ENCODE measurements at regions not wholly inside any gene's neighbourhood (a gene's known extent, or its start where the extent isn't known, plus 50 kb on each side); places are given as distances from the start of the nearest gene placed in this dataset.
"Not testable (repeated sequence)": the region's sequence is repeated elsewhere in the genome, so short reads cannot be mapped to it uniquely, and the experiment has no call there.

DNA sequence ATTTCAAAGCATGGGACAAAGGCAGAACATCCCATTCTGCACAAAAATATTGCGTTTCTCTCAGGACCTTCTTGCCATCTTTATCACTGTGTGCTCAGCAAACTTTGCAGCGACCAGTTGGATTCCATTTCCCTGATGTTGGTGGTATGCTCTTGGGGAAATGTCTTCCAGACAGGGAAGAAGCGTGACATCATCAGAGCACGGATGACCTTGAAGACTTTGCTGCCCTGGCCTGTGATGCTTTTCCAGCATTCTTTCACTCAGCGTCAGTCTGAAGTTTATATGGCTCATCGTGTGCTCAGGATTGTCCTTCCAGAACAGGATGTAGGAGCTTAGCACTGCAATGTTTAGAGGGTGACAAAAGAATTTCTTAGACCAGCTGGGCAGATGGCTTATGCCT, 131.4 kb upstream of the F3 start:
- no peak for DNase-seq (ENCODE audit: low spot score)
- intact Hi-C loops (cut with micrococcal nuclease), result no loop called here
- Mint-ChIP-seq H3K4me1 (ENCODE audit: low read depth) (no peaks in the 10 kb centered on the region), H3K36me3 (ENCODE audit: low read depth) (no peaks in the 10 kb centered on the region), H3K27me3 (ENCODE audit: insufficient read depth) (no peaks in the 10 kb centered on the region), H3K27ac (no peak overlapping the region), H3K4me3 (no peak overlapping the region), H3K9me3 (no peaks in the 10 kb centered on the region)

DNA sequence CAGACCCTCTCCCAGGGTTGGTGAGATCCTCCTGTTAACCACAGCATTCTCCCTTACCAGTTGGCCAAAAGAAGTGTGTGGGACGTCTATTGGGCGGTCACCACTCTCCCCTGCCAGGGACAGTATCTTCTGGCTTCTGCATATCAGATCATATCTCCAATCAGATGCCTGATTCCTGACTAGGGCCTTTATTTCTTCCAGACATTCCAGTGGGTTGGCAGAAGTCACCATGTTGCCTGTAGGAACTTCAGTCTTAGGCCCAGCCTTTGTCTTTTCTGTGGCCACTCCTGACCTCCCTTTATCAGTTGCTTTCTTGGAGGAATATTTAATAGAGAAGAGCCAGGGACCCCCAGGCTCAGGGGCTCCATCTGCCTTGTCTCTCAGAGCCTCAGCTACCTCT, 130.4 kb upstream of the F3 start:
- no peaks in the 10 kb centered on the region for H3K9me3 Mint-ChIP-seq
- no peaks in the 10 kb centered on the region for H3K36me3 Mint-ChIP-seq (ENCODE audit: low read depth)
- no peak overlapping the region for H3K27ac Mint-ChIP-seq
- no peak overlapping the region for H3K4me3 Mint-ChIP-seq
- DNase-seq (ENCODE audit: low spot score), result no peak
- peaks cover 4% of the 10 kb centered on the region for H3K27me3 Mint-ChIP-seq (ENCODE audit: insufficient read depth)
- no peaks in the 10 kb centered on the region for H3K4me1 Mint-ChIP-seq (ENCODE audit: low read depth)
- intact Hi-C loops (cut with micrococcal nuclease), result no loop called here

DNA sequence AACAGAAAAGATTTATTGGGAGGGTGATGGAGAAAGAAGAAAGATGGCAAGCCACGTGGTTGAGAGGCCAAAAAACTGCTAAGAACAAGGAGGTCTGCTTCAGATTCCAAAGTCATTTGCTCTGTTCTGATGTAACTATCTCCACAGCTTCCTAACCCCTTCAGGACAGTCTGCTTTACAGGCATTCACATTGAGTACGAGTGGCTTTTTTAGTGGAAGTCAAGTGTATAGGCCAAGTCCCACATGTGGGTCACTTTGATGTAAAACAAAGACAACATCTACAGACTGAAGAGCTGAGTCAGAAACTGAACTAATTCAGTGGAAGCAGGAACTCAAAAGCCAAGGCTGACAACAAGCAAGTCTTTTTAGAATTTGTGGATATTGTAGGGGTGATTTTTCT, 128.7 kb upstream of the F3 start:
- no peak overlapping the region for H3K27ac Mint-ChIP-seq
- no peak for DNase-seq (ENCODE audit: low spot score)
- no peaks in the 10 kb centered on the region for H3K36me3 Mint-ChIP-seq (ENCODE audit: low read depth)
- no peak overlapping the region for H3K4me3 Mint-ChIP-seq
- intact Hi-C loops (cut with micrococcal nuclease), result no loop called here
- peaks cover 4% of the 10 kb centered on the region for H3K27me3 Mint-ChIP-seq (ENCODE audit: insufficient read depth)
- no peaks in the 10 kb centered on the region for H3K9me3 Mint-ChIP-seq
- no peaks in the 10 kb centered on the region for H3K4me1 Mint-ChIP-seq (ENCODE audit: low read depth)

DNA sequence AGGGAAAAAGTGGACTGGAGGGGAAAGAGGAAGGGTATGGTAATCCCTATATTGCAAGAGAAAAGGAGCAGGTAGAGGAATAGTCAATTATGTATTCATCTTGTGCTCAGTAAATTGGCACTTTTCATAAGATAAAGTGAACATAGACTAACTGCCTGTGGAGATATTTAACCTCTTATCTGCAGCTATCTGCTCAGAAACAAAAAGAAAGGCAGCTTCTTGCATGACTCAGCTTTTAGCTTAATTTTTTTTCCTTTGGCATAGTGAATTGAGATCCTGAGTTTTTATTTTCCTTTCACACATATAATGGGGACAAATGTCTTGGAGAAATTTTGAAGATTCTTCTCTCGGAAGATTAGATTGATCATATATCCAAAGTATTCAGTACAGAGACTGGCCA, 127.6 kb upstream of the F3 start:
- Mint-ChIP-seq H3K27me3 (ENCODE audit: insufficient read depth) (peaks cover 4% of the 10 kb centered on the region), H3K4me1 (ENCODE audit: low read depth) (no peaks in the 10 kb centered on the region), H3K4me3 (no peak overlapping the region), H3K27ac (no peak overlapping the region), H3K36me3 (ENCODE audit: low read depth) (no peaks in the 10 kb centered on the region), H3K9me3 (no peaks in the 10 kb centered on the region)
- intact Hi-C loops (cut with micrococcal nuclease), result no loop called here
- DNase-seq (ENCODE audit: low spot score), result no peak

DNA sequence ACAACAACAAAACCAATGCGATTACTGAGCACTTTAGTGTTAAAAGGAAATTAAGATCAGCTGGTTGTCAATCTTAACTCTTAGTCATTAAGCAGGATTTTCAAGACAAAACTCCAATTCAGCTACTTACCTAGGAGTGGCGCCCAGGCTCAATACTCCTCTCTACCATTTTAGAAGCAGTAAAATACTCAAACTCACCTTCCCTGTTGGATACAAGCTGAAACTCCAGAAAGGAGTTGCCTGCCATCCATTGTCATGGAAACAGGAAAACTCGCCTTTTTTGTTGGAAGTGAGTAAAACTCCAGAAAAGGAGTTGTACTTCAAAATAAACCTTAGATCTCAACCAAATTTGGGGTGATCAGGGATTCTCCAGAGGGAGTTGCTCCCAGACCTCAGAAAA, 127.0 kb upstream of the F3 start:
- Mint-ChIP-seq H3K36me3 (ENCODE audit: low read depth) (no peaks in the 10 kb centered on the region), H3K9me3 (no peaks in the 10 kb centered on the region), H3K27ac (no peak overlapping the region), H3K27me3 (ENCODE audit: insufficient read depth) (peaks cover 4% of the 10 kb centered on the region), H3K4me1 (ENCODE audit: low read depth) (no peaks in the 10 kb centered on the region), H3K4me3 (no peak overlapping the region)
- intact Hi-C loops (cut with micrococcal nuclease), result no loop called here
- no peak for DNase-seq (ENCODE audit: low spot score)

DNA sequence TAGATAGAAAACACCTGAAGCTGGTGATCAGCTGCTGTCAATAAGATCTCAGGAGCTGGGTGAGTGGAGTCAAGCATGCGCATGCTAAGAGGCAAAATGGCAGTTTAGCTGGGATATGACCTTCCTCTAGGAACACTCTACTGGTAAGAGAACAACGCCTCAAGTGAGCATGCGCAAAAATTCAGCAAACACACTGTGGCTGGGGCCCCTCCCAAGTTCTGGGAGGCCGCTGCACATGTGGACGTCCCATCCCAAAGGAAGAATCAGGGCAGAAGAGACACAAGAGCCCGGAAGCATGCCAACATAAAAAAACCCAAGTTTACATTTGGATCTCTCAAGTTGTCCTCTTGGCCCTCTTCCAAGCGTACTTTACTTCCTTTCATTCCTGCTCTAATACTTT, 126.3 kb upstream of the F3 start:
- no peaks in the 10 kb centered on the region for H3K9me3 Mint-ChIP-seq
- H3K4me3 Mint-ChIP-seq, result no peak overlapping the region
- H3K4me1 Mint-ChIP-seq (ENCODE audit: low read depth), result no peaks in the 10 kb centered on the region
- DNase-seq (ENCODE audit: low spot score), result no peak
- H3K27ac Mint-ChIP-seq, result no peak overlapping the region
- H3K27me3 Mint-ChIP-seq (ENCODE audit: insufficient read depth), result peaks cover 4% of the 10 kb centered on the region
- intact Hi-C loops (cut with micrococcal nuclease), result no loop called here
- H3K36me3 Mint-ChIP-seq (ENCODE audit: low read depth), result no peaks in the 10 kb centered on the region

DNA sequence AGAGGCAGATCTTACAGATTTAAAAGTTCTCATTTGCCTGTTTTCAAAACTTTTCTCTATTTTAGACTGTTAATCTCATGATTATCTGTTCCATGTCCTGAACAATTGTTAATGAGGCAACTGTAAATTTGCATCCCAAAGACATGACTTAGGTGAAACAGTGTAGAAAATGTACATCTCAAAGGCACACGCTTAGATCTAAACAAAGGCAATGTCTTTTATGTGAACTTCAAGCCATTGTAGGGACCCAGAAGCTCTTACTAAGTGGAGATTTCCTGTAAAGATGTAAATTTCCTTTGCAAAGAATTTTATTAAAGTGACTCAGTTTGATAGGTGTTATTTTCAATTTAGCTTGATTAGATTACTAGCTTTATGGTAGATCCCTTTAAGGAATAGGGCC, 125.2 kb upstream of the F3 start:
- H3K27me3 Mint-ChIP-seq (ENCODE audit: insufficient read depth), result peaks cover 4% of the 10 kb centered on the region
- no peaks in the 10 kb centered on the region for H3K9me3 Mint-ChIP-seq
- no peaks in the 10 kb centered on the region for H3K4me1 Mint-ChIP-seq (ENCODE audit: low read depth)
- no peak overlapping the region for H3K27ac Mint-ChIP-seq
- no peak for DNase-seq (ENCODE audit: low spot score)
- intact Hi-C loops (cut with micrococcal nuclease), result no loop called here
- H3K4me3 Mint-ChIP-seq, result no peak overlapping the region
- no peaks in the 10 kb centered on the region for H3K36me3 Mint-ChIP-seq (ENCODE audit: low read depth)

DNA sequence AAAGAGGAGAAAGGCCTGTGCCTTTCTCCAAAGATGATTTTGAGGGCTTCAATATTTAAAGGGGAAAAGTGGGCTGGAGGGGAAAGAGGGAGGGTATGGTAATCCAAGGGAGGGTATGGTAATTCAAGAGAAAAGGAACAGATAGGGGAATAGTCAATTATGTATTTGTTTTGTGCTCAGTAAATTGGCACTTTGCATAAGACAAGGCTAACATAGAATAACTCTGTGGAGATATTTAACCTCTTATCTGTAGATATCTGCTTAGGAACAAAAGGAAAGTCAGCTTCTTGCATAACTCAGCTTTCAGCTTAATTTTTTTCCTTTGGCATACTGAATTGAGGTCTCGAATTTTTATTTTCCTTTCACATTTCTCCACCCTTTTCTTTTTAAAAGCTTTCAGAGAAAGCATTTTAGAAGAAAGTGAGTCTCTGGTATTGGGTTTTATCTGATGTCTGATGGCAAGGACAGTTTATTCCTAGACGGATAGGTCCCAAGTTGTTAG, 119.9 kb upstream of the F3 start:
- H3K4me1 Mint-ChIP-seq (ENCODE audit: low read depth), result no peaks in the 10 kb centered on the region
- no peak overlapping the region for H3K27ac Mint-ChIP-seq
- no peak overlapping the region for H3K4me3 Mint-ChIP-seq
- intact Hi-C loops (cut with micrococcal nuclease), result no loop called here
- no peaks in the 10 kb centered on the region for H3K9me3 Mint-ChIP-seq
- DNase-seq (ENCODE audit: low spot score), result no peak
- H3K36me3 Mint-ChIP-seq (ENCODE audit: low read depth), result no peaks in the 10 kb centered on the region
- H3K27me3 Mint-ChIP-seq (ENCODE audit: insufficient read depth), result peaks cover 5% of the 10 kb centered on the region

DNA sequence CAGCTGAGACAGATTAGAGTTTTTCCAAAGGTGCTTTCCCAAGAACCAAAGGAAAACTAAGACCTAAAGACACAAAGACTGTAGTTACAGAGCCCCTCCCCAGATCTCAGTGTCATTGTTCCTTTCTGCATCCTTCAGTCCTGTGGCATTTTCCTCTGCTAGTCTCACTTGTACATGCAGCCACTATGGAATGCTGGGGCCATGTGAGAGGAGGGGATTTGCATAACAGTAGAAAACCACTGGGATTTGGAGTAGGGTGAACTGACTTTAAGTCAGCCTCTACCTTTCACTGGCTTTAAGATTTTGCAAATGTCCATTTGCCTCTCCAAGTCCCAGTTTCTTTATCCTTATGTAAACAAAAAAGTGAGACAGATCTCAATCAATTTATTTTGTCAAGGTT, 119.4 kb upstream of the F3 start:
- intact Hi-C loops (cut with micrococcal nuclease), result no loop called here
- Mint-ChIP-seq H3K27ac (no peak overlapping the region), H3K36me3 (ENCODE audit: low read depth) (no peaks in the 10 kb centered on the region), H3K9me3 (no peaks in the 10 kb centered on the region), H3K4me1 (ENCODE audit: low read depth) (no peaks in the 10 kb centered on the region), H3K4me3 (no peak overlapping the region), H3K27me3 (ENCODE audit: insufficient read depth) (peaks cover 5% of the 10 kb centered on the region)
- DNase-seq (ENCODE audit: low spot score), result no peak

DNA sequence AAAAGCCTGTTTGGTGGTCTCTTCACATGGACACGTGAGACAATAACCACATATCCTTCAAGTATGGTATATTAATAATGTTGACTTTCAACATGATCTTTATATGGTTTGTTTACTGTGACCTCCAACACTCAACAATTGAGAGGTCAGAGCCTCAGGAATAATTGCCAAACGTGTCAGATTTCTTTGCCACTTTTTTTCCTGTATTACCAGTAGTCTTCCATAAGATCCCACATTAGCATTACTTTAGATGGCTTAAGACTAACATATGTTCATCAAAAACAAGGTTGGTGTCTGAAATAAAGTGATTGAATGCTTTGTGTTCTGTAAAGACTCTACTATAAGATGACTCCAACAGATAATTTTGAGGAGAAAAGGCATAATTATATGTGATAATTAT, 118.7 kb upstream of the F3 start:
- Mint-ChIP-seq H3K4me1 (ENCODE audit: low read depth) (no peaks in the 10 kb centered on the region), H3K9me3 (no peaks in the 10 kb centered on the region), H3K27ac (no peak overlapping the region), H3K27me3 (ENCODE audit: insufficient read depth) (peaks cover 5% of the 10 kb centered on the region), H3K4me3 (no peak overlapping the region), H3K36me3 (ENCODE audit: low read depth) (no peaks in the 10 kb centered on the region)
- no peak for DNase-seq (ENCODE audit: low spot score)
- intact Hi-C loops (cut with micrococcal nuclease), result no loop called here

DNA sequence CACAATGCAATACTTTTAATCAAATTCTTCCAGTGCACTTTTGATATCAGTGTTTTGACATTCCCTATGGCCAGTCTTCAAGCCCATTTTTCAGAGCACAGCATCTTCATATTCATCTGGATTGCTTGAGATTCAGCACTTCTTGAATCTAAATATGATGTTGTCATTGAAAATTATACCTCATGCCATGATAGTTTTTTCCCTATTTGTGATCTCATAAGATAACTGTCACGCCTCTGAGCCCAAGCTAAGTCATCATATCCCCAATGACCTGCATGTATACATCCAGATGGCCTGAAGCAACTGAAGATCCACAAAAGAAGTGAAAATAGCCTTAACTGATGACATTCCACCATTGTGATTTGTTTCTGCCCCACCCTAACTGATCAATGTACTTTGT, 117.6 kb upstream of the F3 start:
- DNase-seq (ENCODE audit: low spot score); H3K27me3 Mint-ChIP-seq (ENCODE audit: insufficient read depth); H3K4me1 Mint-ChIP-seq (ENCODE audit: low read depth); H3K27ac Mint-ChIP-seq; H3K9me3 Mint-ChIP-seq; H3K36me3 Mint-ChIP-seq (ENCODE audit: low read depth); intact Hi-C loops (cut with micrococcal nuclease); H3K4me3 Mint-ChIP-seq: not testable (repeated sequence)

DNA sequence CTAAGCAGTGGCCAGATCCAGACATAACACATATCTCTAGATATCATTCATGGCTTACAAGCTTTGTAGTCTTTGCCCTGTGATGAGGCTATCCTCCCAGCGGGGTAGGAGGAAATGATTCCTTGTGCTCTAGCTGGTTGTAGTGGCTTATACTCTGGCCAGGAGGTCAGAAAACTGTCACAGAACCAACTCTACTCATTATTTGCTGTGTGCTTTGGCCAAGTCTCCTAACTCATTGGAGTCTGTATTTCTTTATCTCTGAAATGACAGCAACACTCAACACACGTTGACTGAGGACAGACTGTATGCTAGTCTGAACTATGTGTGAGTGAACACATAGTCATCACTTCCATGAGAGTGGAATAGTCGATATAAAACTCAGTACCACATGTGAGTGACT, 116.7 kb upstream of the F3 start:
- Mint-ChIP-seq H3K9me3 (no peaks in the 10 kb centered on the region), H3K4me3 (no peak overlapping the region), H3K27me3 (ENCODE audit: insufficient read depth) (peaks cover 5% of the 10 kb centered on the region), H3K4me1 (ENCODE audit: low read depth) (no peaks in the 10 kb centered on the region), H3K36me3 (ENCODE audit: low read depth) (no peaks in the 10 kb centered on the region), H3K27ac (no peak overlapping the region)
- DNase-seq (ENCODE audit: low spot score), result no peak
- intact Hi-C loops (cut with micrococcal nuclease), result no loop called here

DNA sequence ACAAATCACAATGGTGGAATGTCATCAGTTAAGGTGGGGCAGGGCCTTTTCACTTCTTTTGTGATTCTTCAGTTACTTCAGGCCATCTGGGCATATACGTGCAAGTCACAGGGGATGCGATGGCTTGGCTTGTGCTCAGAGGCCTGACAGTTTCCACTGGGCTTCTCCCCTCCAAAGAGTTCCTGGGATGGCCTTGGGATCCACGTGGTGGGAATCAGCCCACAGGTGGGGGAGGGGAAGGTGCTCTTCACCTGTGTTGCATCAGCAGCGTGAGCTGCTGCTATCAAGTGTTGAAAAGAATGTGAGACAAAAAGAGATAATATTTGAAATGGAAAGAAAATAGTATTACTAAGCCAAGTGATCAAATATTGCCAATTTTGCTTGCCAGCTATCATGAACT, 116.2 kb upstream of the F3 start:
- DNase-seq (ENCODE audit: low spot score); intact Hi-C loops (cut with micrococcal nuclease); H3K27ac Mint-ChIP-seq; H3K9me3 Mint-ChIP-seq; H3K4me1 Mint-ChIP-seq (ENCODE audit: low read depth); H3K27me3 Mint-ChIP-seq (ENCODE audit: insufficient read depth); H3K4me3 Mint-ChIP-seq; H3K36me3 Mint-ChIP-seq (ENCODE audit: low read depth): not testable (repeated sequence)

DNA sequence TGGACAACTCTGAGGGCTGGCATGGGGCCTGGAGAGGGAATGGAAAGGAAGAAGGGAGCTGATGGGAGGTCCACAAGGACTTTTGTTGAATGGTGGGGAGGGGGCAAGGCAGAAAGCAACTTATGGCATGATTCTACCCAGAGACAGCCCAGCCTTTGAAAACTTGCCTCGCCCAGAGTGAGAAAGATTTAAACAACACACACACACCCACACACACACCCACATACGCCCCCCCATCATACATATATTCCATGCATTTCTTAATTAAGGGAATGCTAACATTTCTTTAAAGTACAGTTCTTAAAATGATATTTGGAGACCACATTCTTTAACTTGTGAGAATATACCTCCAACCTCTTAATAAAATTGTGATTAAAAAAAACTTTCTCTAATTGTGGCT, 115.4 kb upstream of the F3 start:
- no peak overlapping the region for H3K27ac Mint-ChIP-seq
- no peaks in the 10 kb centered on the region for H3K36me3 Mint-ChIP-seq (ENCODE audit: low read depth)
- H3K27me3 Mint-ChIP-seq (ENCODE audit: insufficient read depth), result peaks cover 5% of the 10 kb centered on the region
- intact Hi-C loops (cut with micrococcal nuclease), result no loop called here
- H3K9me3 Mint-ChIP-seq, result no peaks in the 10 kb centered on the region
- no peaks in the 10 kb centered on the region for H3K4me1 Mint-ChIP-seq (ENCODE audit: low read depth)
- no peak for DNase-seq (ENCODE audit: low spot score)
- no peak overlapping the region for H3K4me3 Mint-ChIP-seq
